ENCODE measurements at regions not wholly inside any gene's neighbourhood (a gene's known extent, or its start where the extent isn't known, plus 50 kb on each side); places are given as distances from the start of the nearest gene placed in this dataset.

DNA sequence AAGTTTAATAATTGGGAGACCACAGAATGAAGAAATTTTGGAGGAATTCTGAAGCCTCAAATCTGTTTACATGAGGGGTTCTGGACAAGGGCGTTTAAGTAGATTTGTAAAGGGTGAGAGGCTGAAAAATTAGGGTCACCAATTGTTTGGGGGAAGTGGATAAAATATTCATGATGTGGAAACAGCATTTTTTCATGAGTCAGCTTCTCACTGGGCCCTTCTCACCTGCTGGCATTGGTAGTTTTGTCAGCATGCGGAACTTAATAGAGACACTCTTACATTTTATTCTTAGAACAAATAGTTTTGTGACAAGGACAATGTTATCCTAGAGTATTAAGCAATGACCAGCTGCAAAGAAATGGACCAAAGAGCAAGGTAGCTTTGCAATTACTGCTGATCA is 634.4 kb downstream of the LRFN5 start:
- DNase-seq (ENCODE audit: low read depth), result no peak

DNA sequence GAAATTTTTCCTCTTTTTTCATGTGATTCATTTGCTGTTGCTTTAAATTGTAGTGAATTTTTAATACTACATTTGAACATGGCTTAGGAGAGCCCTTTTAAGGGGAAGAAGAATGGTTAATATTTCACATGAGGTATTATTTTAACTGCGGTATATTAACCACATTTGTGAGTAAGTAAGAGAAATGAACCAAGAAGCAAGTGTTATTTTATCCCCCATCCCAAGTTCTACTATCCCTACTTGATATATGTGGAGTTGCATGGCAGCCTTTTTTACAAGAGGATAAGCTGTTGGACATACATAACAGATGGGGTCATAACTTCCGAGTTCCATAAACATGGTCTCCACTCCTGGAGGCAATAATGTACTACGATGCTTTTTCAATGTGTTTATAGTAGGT is 623.3 kb downstream of the LRFN5 start:
- no peak for DNase-seq (ENCODE audit: low read depth)

DNA sequence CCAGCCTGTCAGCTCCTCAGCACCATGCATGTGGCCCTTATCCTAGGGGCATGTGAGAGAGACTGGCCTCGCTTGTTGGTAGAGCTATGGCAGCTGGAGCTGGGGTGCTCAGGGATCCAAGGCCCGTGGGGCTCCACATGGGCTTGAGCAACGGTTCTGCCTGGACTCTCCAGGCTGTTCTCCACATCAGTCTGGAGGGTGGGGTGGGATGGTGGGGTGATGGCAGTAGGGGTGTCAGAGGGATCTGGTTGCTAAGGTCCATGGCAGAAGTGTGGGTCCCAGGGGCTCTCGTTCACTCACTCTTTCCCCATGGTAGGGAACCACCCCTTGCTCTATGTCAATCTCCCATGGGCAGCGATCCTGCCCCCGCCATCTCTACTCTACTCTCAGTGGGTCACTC is 622.6 kb downstream of the LRFN5 start:
- DNase-seq (ENCODE audit: low read depth), result no peak

DNA sequence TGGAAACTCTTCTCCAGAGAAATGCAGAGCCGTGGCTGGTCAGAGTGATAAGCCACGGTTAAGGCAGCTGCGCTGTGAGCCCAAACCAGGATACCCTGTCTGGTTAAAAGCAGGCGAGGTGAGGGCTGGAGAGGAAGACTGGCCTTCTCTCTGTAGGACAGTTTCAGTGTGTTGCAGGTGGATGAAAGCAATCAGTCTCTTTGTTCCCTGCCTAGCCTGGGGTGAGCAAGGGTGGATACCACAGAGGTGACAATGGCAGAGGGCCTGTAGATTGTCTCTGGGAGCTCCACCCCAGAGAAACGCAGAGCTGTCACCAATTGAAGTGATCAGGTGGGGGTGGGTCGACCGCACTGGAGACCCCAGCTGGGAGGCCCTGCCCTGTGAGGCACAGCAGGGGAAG is 621.9 kb downstream of the LRFN5 start:
- no peak for DNase-seq (ENCODE audit: low read depth)

DNA sequence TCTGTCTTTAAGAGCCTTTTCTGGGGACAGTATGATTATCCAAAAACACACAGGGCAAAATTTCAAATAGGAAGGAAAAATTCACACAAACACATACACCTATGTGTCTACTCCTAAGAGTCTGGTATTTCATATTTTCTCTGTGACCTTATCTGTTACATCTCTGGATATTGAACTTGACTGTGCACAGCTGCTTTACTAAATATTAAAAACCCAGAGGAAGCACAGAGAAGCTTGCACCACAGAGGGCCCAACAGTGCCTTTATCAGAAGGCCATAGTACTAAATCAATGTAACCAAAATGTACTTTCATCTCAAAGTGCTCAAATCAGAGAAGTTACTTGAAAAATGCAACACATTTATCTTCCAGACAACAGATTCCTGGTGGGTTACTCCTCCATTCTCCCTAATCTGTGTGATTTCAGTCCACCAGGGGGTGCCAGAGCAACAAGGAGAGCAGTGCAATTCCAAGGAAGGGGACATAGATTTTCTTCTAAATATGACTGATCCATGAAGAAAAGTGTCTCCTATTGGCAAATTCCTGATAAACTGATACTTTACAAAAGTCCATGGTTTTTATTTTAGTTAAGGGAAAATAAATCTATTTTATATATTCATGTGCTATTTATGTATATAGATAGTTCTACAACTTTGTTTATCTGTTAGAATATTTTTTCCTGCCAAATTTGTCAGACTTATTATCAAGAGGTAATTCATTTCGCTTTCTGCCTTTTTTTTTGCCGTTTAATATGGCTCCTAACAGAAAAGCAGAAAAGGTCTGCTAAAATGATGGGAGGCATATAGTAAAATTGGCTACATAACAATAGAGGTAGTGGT is 617.6 kb downstream of the LRFN5 start:
- peak; percentile 79 for DNase-seq (ENCODE audit: low read depth)

DNA sequence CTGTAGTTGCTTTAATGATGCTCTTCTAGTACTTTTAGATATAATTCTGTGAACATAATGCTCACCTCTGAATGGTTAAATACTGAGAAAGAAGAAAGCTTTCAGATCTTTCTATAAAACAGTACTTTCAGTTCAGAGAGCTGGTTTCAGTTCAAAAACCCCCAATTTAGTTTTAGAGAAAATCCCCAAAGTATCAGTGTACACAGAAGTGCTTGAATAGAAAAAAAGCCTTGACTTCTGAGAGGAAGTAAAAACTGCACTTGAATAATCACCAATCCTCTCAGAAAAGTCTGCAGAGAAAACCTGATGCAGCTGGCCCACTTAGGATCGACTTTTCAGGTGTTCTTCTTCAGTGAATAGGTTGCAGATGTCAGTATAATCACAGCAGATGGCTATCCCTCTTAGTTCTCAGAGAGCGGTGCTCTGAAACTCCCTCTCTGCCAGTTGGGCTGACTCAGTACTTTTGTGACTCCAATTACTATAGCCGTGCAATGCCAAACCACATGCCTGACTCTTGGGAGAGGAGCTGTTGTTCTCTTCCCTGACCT is 616.3 kb downstream of the LRFN5 start:
- peak; percentile 90 for DNase-seq (ENCODE audit: low read depth)

DNA sequence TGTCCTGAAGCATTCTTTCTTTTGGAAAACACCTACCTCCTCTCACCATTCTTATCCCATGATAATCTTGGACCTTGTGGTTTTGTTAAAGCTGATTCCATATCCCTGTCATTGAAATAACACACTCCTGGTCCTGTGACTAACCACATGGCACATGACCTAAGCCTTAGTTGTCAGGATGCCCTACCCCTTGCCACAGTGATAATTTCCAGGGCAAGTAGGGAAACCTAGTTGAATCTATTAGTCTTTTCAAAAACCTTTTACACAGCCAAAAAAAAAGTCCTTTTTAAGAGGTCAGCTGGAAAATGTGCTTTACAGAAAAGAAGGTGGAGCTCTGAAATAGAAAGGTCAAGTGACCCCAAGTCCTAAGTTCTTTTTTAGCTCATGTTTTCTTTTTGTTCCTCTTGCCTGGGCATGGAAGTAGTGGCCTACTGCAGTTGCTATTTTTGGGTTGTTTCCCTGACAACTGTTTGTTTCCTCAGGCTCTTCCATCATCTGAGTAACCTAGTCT is 608.4 kb downstream of the LRFN5 start:
- peak; percentile 94 for DNase-seq (ENCODE audit: low read depth)

DNA sequence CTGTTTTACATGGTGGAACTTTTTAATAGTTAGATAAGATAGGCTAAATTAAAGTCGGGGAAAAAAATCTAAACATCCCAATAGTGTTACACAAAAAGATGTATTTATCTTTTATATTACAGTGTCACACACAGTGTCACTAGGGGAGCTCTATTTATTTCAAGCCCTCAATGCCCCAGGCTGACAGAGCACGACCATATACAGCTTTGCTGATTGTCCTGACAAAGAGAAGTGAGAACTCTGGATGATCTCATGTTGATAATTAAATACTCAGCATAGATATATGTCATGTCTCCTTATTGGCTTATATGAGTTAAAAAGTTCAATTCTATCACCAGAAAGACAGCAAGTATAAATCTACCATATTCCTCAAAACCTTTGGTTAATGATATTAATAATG is 594.3 kb downstream of the LRFN5 start:
- DNase-seq (ENCODE audit: low read depth), result no peak

DNA sequence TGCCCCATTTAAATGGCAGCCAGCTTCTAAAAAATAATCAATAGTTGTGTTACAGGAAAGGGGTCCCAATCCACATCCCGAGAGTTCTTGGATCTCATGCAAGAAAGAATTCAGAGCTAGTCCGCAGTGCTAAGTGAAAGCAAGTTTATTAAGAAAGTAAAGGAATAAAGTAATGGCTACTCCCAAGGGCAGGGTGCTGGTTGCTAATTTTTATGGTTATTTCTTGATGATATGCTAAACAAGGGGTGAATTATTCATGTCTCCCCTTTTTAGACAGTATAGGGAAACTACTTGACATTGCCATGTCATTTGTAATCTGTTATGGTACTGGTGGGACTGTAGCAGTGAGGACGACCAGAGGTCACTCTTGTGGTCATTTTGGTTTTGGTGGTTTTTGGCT is 591.3 kb downstream of the LRFN5 start:
- DNase-seq (ENCODE audit: low read depth), result no peak

DNA sequence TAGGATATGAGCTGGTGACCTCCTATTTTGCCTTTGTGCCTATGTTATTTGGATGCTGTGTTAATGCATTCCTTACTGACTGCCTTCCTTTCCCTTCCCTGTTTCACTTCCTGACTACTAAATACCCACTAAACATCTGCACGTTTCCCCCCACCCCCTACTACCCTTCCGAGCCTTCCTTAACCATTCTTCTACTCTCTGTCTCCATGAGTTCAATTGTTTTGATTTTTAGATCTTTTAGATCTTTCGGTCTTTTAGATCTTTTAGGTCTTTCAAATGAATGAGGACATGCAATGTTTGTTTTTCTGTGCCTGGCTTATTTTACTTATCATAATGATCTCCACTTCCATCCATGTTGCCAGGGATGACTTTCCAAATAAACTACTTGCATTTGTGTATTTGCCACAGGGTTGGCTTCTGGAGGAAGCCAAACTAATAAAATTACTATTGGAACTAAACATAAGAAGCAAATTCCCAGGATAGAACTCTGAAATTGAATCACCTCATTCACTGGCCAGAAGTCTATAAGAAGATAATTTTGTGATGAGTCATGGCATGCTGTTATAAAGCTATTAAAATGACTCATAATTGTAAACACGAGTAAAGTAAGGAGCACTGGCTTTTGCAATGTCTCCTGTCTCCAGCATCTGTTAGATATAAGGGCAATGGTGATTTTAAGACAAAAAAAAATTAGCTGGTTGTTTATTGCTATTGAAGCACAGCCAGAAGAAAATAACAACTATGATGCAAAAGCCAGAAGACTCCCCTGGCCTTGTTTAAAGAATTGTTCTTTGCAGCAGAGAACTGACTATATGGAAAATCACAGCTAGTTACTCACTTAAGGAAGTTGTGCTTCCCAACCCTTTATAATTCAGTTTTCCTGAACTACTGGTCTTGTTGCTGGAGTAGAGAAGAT is 586.3 kb downstream of the LRFN5 start:
- DNase-seq (ENCODE audit: low read depth), result peak; percentile 72

DNA sequence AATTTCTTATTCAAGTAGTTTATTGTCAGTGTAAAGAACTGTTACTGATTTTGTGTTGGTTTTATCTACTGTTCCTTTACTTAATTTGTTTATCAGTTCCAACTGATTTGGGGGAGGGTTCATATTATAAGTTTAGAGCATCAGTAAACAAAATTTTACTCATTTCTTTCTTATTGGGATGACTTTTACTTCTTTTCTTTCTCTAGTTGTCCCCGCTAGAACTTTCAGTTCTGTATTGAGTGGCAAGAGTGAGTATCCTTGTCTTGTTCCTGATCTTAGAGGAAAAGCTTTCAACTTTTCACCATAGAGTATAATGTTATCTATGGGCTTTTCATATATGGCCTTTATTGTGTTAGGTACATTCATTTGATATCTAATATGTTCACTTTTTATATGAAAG is 584.1 kb downstream of the LRFN5 start:
- DNase-seq (ENCODE audit: low read depth), result no peak

DNA sequence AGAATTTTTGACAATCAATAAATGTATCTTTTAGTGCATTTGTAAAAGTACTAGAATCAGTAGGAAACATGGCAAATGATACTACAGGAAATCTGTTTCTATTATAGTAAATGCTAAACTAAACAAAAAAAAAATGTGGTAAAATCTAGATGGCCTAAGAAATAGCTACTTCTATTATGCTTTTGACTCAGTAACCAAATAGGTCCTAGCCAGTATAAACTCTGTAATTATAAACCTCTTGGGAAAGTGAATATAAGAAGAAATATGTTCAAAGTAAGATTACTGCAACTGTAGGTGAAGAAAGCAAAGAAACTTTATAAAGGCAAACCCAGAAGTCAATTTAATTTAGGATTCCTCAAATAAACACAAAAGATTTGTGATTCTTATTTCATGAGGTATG is 581.2 kb downstream of the LRFN5 start:
- no peak for DNase-seq (ENCODE audit: low read depth)

DNA sequence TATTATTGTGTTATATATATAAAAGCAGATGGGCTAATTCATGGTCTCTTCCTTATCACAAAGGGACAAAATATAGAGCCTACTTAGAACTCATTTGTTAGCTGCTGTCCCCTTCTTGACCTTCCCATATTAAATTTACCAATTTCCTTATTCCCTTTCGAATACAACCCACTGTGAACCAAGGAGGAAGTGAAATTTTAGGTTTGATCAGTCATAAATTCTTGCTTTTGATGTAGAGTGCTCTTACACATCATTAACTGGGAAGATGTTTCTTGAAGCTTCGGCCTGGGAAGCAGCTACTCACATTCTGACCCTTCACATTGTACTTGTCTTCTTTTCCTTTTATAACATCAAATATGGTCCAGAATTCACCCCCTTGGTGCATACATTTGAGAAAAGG is 579.0 kb downstream of the LRFN5 start:
- no peak for DNase-seq (ENCODE audit: low read depth)

DNA sequence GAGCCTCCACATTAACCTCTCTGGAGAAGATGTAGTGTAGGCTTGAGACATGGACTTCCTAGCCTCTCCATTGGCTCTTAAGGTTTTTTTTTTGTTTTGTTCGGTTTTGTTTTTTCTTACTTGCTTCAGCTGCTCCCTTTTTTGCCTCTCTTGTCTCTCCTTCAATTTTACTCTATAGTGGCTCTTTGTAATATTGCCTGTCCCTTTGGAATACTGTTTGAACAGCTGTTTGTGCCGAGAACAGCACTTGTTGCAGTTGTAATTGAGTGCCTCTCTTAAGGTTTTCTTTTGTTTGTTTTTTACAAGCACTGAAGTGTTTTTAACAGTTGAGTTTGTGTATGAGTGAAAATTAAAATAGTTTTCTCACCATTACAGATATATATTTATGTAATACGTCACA is 567.7 kb downstream of the LRFN5 start:
- no peak for DNase-seq (ENCODE audit: low read depth)

DNA sequence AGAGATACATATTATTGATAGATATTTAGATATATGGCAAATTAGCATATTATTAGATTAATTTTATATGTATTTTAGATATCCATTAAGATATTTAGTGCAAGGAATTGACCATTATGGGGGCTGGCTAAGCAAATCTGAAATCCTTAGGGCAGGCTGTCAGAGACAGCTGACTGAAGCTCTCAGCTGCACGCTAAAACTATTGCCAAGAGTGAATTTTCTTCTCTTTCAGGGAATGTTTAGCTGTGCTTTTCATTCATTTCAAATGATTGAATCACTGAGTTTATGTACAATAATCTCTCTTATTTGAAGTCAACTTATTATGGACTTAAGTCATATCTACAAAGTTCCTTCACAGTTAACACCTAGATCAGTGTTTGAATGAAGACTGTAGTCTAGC is 566.5 kb downstream of the LRFN5 start:
- no peak for DNase-seq (ENCODE audit: low read depth)

DNA sequence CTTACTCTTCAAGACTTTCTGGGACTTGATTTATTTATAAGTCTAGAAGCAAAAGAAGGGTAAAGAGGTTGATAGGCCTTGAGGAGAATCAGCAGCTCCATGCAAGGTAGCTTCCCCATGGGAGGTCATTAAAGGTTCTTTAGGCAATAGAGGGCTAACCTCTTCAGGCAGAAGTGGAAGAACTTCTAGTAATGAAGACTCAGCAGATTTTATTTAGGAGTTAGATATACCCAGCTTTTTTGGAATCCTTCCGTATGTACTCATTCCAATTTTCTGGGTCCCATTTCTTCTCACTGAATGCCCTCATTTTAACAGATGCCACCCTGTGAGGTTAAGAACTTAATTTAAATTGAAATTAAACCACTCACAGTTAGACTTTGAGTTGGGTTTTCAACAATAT is 565.6 kb downstream of the LRFN5 start:
- no peak for DNase-seq (ENCODE audit: low read depth)

DNA sequence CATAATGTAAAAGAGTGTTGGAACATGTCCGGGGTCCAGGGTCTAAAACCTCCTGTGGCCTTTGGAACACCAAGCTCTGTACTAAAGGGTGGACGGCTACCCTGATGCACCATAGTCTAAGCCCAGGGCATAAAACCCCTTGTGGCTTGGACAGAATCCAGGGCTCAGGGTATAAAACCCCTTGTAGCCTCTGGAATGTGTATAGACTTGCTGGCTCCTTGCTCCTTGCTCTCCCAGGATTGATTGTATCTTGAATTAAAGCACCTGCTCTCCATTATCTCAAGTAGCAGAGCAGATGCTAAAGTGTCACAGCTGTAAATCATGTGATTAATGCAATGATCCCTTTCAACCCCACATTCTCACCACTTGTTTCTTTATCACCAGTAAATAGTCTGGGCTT is 556.5 kb downstream of the LRFN5 start:
- no peak for DNase-seq (ENCODE audit: low read depth)

DNA sequence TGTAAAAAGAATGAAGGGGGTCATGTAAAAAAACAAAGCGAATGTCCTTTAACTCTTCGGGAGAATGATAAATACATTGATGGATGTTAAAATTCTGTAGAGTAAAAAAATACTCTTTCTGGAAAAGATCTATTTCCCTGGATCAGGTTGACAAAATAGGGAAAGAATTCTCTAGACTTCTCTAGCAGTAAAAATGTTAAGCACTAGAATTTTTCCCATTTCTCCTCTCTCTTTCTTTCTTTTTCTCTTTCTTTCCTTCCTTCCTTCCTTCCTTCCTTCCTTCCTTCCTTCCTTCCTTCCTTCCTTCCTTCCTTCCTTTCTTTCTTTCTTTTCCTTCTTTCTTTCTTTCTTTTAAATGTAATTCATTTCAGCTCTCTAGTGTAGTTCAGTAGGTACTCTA is 552.5 kb downstream of the LRFN5 start:
- no peak for DNase-seq (ENCODE audit: low read depth)

DNA sequence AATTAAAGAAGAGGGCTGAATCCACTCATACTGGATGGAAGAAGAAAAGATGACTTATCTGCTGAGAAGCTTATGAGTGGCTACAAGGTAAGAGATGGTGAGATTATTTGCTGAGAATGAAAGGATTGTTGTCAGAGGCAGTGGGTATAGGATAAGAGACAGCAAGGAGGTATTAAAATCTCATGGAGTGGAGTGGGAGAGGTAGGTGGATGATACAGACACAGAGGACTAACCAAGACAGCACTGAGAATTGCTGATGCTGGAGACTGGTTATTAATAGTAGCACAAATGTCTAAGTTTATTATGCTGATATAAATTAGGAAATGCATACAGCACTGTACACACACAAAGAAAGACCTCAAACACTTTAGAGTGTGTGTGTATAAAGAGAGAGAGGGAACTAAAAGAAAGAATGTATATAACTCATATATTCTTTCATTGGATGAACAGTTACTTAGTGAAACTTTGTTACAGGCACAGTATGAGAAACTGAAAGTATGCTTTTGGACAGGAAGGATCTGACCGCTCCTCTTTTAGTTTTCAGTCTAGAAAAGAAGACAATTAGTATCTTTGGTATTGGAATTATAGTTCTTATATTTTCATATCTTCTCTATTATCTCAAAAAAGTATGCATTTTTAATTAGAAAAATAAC is 543.1 kb downstream of the LRFN5 start:
- no peak for DNase-seq (ENCODE audit: low read depth)

DNA sequence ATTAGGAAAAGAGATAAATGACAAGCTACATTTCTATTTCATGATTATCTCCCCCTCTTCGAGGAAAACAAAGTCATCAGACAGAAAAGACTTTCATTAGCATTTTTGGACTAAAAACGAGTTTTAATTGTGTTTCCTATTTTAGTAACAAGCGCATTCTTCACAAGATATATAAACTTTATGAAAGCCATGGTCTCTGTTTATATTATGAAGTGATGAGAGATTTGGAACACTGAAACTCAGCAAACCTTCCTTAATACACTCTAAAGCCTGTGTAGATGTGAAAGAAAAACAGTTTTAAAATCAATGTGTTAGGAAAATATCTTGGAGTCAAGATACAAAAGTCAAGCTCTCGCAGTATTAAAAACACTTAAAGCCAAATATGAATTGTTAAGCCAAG is 539.1 kb downstream of the LRFN5 start:
- DNase-seq (ENCODE audit: low read depth), result no peak

DNA sequence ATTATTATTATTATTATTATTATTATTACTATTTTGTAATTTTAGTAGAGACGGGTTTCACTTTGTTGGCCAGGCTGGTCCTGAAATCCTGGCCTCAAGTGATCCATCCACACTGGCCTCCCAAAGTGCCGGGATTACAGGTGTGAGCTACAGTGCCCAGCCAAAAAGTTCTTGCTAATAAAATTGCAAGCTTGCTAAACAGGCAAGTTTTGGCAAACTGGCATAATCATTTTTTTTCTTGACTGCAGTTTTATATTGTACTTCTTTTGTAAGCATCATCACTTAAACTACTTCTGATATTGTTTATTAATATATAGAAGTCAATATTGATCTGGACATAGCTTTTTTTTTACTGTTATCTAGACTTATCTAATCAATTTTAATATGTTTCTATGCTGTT is 536.4 kb downstream of the LRFN5 start:
- no peak for DNase-seq (ENCODE audit: low read depth)

DNA sequence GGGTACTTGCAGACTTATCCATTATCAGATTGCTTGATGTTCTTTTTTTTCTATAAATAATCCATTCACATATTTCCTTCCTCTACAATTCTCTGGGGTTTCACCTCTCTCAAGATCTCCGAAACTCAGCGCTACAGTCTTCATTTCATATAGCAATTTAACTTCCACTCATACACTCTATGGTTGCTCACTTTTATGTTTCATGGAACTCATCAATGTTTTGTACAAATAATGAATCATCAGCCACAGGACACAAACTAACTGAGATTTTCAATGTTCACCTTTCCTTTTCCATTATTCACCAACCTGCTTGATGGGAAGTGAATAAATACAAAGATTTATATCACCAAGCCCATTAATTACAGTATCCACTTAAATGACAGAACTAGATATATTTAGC is 534.7 kb downstream of the LRFN5 start:
- no peak for DNase-seq (ENCODE audit: low read depth)
